ENCODE measurements at regions not wholly inside any gene's neighbourhood (a gene's known extent, or its start where the extent isn't known, plus 50 kb on each side); places are given as distances from the start of the nearest gene placed in this dataset.

DNA sequence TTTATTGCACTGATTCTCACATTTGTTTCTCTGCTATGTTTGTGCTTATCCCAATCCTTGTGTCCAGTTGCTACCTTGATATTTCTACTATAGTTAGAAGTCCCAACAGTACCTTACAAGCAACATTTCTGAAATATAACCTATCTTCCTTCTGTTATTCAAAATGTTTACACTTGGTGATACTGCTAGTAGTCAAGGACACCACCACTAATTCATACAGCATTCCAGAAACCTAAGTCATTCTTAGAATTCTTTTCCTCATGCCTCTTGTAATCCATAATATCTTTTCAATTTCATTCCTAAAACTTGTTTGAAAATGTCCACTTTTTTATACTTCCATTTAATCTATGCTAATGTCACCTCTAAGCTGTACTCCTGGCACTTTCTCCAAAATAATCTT is 2132.1 kb downstream of the NCAM2 start:
- no peak for TF ChIP-seq YY1 (IDR thresholded peaks at IDR 0.05; ENCODE audit: insufficient read depth, insufficient read length)
- TF ChIP-seq ZNF274 (IDR thresholded peaks at IDR 0.05; ENCODE audit: low read depth, low read length), result no peak
- TF ChIP-seq SUZ12 (IDR thresholded peaks at IDR 0.05; ENCODE audit: extremely low read depth, insufficient read depth, insufficient read length), result no peak

Measured in NT2/D1 (cell line).